Erythroblast (primary cell): ENCODE measurements at regions not wholly inside any gene's neighbourhood (a gene's known extent, or its start where the extent isn't known, plus 50 kb on each side); places are given as distances from the start of the nearest gene placed in this dataset.

Experiments
- GATA1 ChIP-seq: IDR thresholded peaks from 2 replicates; pipeline ENCODE4 v1.6.1; 2011; ENCODE audit warnings: low read depth, mild to moderate bottlenecking, control low read depth, low read length, moderate library complexity
- POLR2A ChIP-seq: IDR thresholded peaks from 2 replicates; pipeline ENCODE4 v1.6.1; 2011; ENCODE audit warnings: mild to moderate bottlenecking, low read length

- no peak for TF ChIP-seq POLR2A
- no peak for TF ChIP-seq GATA1
Measured at GRCh38 chr7:142571581-142571980, 177.7 kb upstream of the PRSS1 start.
